HepG2 (cell line): ENCODE measurements at regions not wholly inside any gene's neighbourhood (a gene's known extent, or its start where the extent isn't known, plus 50 kb on each side); places are given as distances from the start of the nearest gene placed in this dataset.
A peak's percentile ranks its signal among the peaks of the same experiment; 100 is the strongest.

Experiments used
- CHD4 ChIP-seq: fragments of 200-600 bp; sonication (generic); IDR thresholded peaks from 2 replicates; pipeline ENCODE4 v1.7.0; 2017; ENCODE audit warnings: mild to moderate bottlenecking, low read length, borderline replicate concordance
- GLMP ChIP-seq: sonication (generic); formaldehyde crosslinking; IDR thresholded peaks from 2 replicates; pipeline ENCODE4 v1.9.0; 2021; ENCODE audit warnings: missing genetic modification reagents, mild to moderate bottlenecking, borderline replicate concordance
- GTF2F1 ChIP-seq: fragments of 150-350 bp; IDR thresholded peaks from 2 replicates; pipeline ENCODE4 v1.6.1; 2014; ENCODE audit warnings: low read length
- HMG20A ChIP-seq: IDR thresholded peaks from 2 replicates; pipeline ENCODE4 v1.6.1; 2016; ENCODE audit warnings: borderline replicate concordance
- HNRNPL ChIP-seq: fragments of 200-400 bp; formaldehyde crosslinking; IDR thresholded peaks from 2 replicates; pipeline ENCODE4 v1.6.1; 2017; ENCODE audit warnings: mild to moderate bottlenecking, low read depth, low read length
- MTA3 ChIP-seq: sonication (generic); formaldehyde crosslinking; IDR thresholded peaks from 2 replicates; pipeline ENCODE4 v1.4.0; 2020; ENCODE audit warnings: missing genetic modification reagents
- NFE2L1 ChIP-seq: sonication (generic); formaldehyde crosslinking; IDR thresholded peaks from 2 replicates; pipeline ENCODE4 v1.4.0; 2020; ENCODE audit warnings: missing genetic modification reagents, mild to moderate bottlenecking, borderline replicate concordance
- RFXAP ChIP-seq: sonication (generic); formaldehyde crosslinking; IDR thresholded peaks from 2 replicates; pipeline ENCODE4 v1.4.0; 2020; ENCODE audit warnings: missing genetic modification reagents, borderline replicate concordance
- SATB2 ChIP-seq: sonication (generic); formaldehyde crosslinking; IDR thresholded peaks from 2 replicates; pipeline ENCODE4 v1.5.0; 2020; ENCODE audit warnings: missing genetic modification reagents
- STAG1 ChIP-seq: sonication (generic); formaldehyde crosslinking; IDR thresholded peaks from 2 replicates; pipeline ENCODE4 v1.4.0; 2020; ENCODE audit warnings: missing genetic modification reagents
- TERF1 ChIP-seq: sonication (generic); formaldehyde crosslinking; IDR thresholded peaks from 2 replicates; pipeline ENCODE4 v1.8.0; 2022; ENCODE audit warnings: mild to moderate bottlenecking, missing genetic modification reagents, moderate library complexity
- TOPORS ChIP-seq: sonication (generic); formaldehyde crosslinking; IDR thresholded peaks from 2 replicates; pipeline ENCODE4 v1.8.0; 2023; ENCODE audit warnings: mild to moderate bottlenecking, missing genetic modification reagents
- USF2 ChIP-seq, 2 experiments: sonication (generic) in 1 of 2; formaldehyde crosslinking in 1 of 2; IDR thresholded peaks; 2 replicates each; pipeline versions ENCODE4 v1.5.1 to v1.6.1; 2011 to 2020; ENCODE audit warnings: borderline replicate concordance in 1 of 2, low read depth in 1 of 2, low read length in 1 of 2, mild to moderate bottlenecking in 1 of 2, missing genetic modification reagents in 1 of 2, moderate library complexity in 1 of 2
- ZFP62 ChIP-seq: sonication (generic); formaldehyde crosslinking; IDR thresholded peaks from 2 replicates; pipeline ENCODE4 v1.4.0; 2020; ENCODE audit warnings: missing genetic modification reagents
- ZFYVE20 ChIP-seq: sonication (generic); formaldehyde crosslinking; IDR thresholded peaks from 2 replicates; pipeline ENCODE4 v1.8.0; 2023; ENCODE audit warnings: low read depth, mild to moderate bottlenecking, moderate library complexity, missing genetic modification reagents, borderline replicate concordance
- ZNF235 ChIP-seq: sonication (generic); formaldehyde crosslinking; IDR thresholded peaks from 2 replicates; pipeline ENCODE4 v1.8.1; 2023; ENCODE audit warnings: mild to moderate bottlenecking, missing genetic modification reagents, borderline replicate concordance
- ZNF331 ChIP-seq: sonication (generic); formaldehyde crosslinking; IDR thresholded peaks from 2 replicates; pipeline ENCODE4 v1.4.0; 2020; ENCODE audit warnings: missing genetic modification reagents
- ZNF430 ChIP-seq: sonication (generic); formaldehyde crosslinking; IDR thresholded peaks from 2 replicates; pipeline ENCODE4 v1.9.0; 2021; ENCODE audit warnings: mild to moderate bottlenecking, missing genetic modification reagents
- ZNF556 ChIP-seq: sonication (generic); formaldehyde crosslinking; IDR thresholded peaks from 2 replicates; pipeline ENCODE4 v1.4.0; 2020; ENCODE audit warnings: mild to moderate bottlenecking, missing genetic modification reagents, borderline replicate concordance
- ZNF562 ChIP-seq: sonication (generic); formaldehyde crosslinking; IDR thresholded peaks from 2 replicates; pipeline ENCODE4 v1.8.0; 2022; ENCODE audit warnings: missing genetic modification reagents, borderline replicate concordance
- ZNF891 ChIP-seq: sonication (generic); formaldehyde crosslinking; IDR thresholded peaks from 2 replicates; pipeline ENCODE4 v1.5.0; 2020; ENCODE audit warnings: mild to moderate bottlenecking, missing genetic modification reagents
- ZSCAN25 ChIP-seq: sonication (generic); formaldehyde crosslinking; IDR thresholded peaks from 2 replicates; pipeline ENCODE4 v1.8.0; 2022; ENCODE audit warnings: mild to moderate bottlenecking, missing genetic modification reagents
- TF ChIP-seq, protein P1 (sequence below): sonication (generic); formaldehyde crosslinking; IDR thresholded peaks from 2 replicates; pipeline ENCODE4 v1.8.0; 2022; ENCODE audit warnings: missing genetic modification reagents, mild to moderate bottlenecking, inconsistent platforms, borderline replicate concordance
- TF ChIP-seq, protein P2 (sequence below): sonication (generic); formaldehyde crosslinking; IDR thresholded peaks from 2 replicates; pipeline ENCODE4 v1.8.0; 2022; ENCODE audit warnings: missing genetic modification reagents, mild to moderate bottlenecking, moderate library complexity, borderline replicate concordance

- TF ChIP-seq USF2 (IDR thresholded peaks at IDR 0.05; ENCODE audit: low read depth, low read length) (no peak), USF2 (CRISPR knock-in tag; IDR thresholded peaks at IDR 0.05; ENCODE audit: borderline replicate concordance) (no peak), NFE2L1 (no peak), ZNF562 (CRISPR knock-in tag) (no peak), MTA3 (no peak), HNRNPL (peak; percentile 78; the same call in 1 of the 2 replicates), ZNF235 (CRISPR knock-in tag) (no peak), GTF2F1 (no peak), ZFP62 (CRISPR knock-in tag) (no peak), ZNF331 (CRISPR knock-in tag) (peak; percentile 46; the same call in 1 of the 2 replicates), CHD4 (no peak), TOPORS (CRISPR knock-in tag) (no peak), ZSCAN25 (CRISPR knock-in tag) (no peak), SATB2 (CRISPR knock-in tag) (no peak), STAG1 (CRISPR knock-in tag) (0 out of 2 replicates have a peak, but pooled peaks have one; percentile 16), RFXAP (no peak), HMG20A (0 out of 2 replicates have a peak, but pooled peaks have one; percentile 26), ZNF430 (CRISPR knock-in tag) (no peak), TERF1 (CRISPR knock-in tag) (no peak), ZNF891 (CRISPR knock-in tag) (no peak), ZNF556 (CRISPR knock-in tag) (no peak), ZFYVE20 (no peak), GLMP (no peak)
- TF ChIP-seq, protein P1, sequence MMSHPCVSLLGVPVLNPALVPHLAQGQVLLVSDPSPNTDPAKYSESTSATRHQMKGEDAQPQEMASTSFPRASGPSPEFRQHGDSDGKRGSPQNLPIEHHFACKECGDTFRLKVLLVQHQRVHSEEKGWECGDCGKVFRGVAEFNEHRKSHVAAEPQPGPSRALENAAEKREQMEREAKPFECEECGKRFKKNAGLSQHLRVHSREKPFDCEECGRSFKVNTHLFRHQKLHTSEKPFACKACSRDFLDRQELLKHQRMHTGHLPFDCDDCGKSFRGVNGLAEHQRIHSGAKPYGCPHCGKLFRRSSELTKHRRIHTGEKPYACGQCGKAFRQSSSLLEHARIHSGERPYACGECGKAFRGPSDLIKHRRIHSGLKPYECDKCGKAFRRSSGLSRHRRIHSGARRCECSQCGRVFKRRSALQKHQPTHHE (CRISPR knock-in tag), result no peak
- TF ChIP-seq, protein P2, sequence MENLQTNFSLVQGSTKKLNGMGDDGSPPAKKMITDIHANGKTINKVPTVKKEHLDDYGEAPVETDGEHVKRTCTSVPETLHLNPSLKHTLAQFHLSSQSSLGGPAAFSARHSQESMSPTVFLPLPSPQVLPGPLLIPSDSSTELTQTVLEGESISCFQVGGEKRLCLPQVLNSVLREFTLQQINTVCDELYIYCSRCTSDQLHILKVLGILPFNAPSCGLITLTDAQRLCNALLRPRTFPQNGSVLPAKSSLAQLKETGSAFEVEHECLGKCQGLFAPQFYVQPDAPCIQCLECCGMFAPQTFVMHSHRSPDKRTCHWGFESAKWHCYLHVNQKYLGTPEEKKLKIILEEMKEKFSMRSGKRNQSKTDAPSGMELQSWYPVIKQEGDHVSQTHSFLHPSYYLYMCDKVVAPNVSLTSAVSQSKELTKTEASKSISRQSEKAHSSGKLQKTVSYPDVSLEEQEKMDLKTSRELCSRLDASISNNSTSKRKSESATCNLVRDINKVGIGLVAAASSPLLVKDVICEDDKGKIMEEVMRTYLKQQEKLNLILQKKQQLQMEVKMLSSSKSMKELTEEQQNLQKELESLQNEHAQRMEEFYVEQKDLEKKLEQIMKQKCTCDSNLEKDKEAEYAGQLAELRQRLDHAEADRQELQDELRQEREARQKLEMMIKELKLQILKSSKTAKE, result peak; percentile 11; the same call in 1 of the 2 replicates
Observed at GRCh38 chr22:27480487-27480886, 321.1 kb downstream of the MN1 start (continued).
